MM.1S (cell line): ENCODE measurements at regions not wholly inside any gene's neighbourhood (a gene's known extent, or its start where the extent isn't known, plus 50 kb on each side); places are given as distances from the start of the nearest gene placed in this dataset.

Experiments used
- CTCF ChIP-seq: fragments of 300-600 bp; sonication (generic); IDR thresholded peaks from 2 replicates; pipeline ENCODE4 v1.5.1; 2016; ENCODE audit warnings: antibody characterized with exemption, low read length, mixed read lengths
- EZH2phosphoT487 ChIP-seq: fragments of 300-600 bp; sonication (generic); IDR thresholded peaks from 2 replicates; pipeline ENCODE4 v1.6.1; 2018; ENCODE audit warnings: antibody characterized with exemption, low read length

GRCh38 chr12:77210724-77211123 lies 145.4 kb upstream of the E2F7 start:
- TF ChIP-seq CTCF (no peak), EZH2phosphoT487 (no peak)
